Activated CD4-positive, alpha-beta T cell treated with anti-CD3 and anti-CD28 coated beads, Interleukin-2, Interleukin-6, amounts not matched to agents 100 ng/mL and 50 ng/mL, durations not matched to agents 16 hours and 8 hours (primary cell): ENCODE measurements at regions not wholly inside any gene's neighbourhood (a gene's known extent, or its start where the extent isn't known, plus 50 kb on each side); places are given as distances from the start of the nearest gene placed in this dataset.
"Not testable (repeated sequence)": the region's sequence is repeated elsewhere in the genome, so short reads cannot be mapped to it uniquely, and the experiment has no call there.

Source experiments
- DNase-seq: peaks from one replicate; pipeline ENCODE4 v3.0.0-alpha.2; 2020

GRCh38 chr4:20046931-20047677, 204.6 kb upstream of the SLIT2 start:
- DNase-seq, result no peak

- DNase-seq, result no peak
These were observed 205.5 kb upstream of the SLIT2 start for GRCh38 chr4:20046179-20046578.

- DNase-seq, result no peak
These were observed 206.7 kb upstream of the SLIT2 start for GRCh38 chr4:20044966-20045365.

- DNase-seq, result no peak
These were observed 207.2 kb upstream of the SLIT2 start for GRCh38 chr4:20044502-20044911.

- no peak for DNase-seq
These were observed 207.7 kb upstream of the SLIT2 start for GRCh38 chr4:20043991-20044390.

- no peak for DNase-seq
These were observed 208.9 kb upstream of the SLIT2 start for GRCh38 chr4:20042769-20043168.

GRCh38 chr4:20041839-20042407, 209.8 kb upstream of the SLIT2 start:
- no peak for DNase-seq

GRCh38 chr4:20037745-20038144, 214.0 kb upstream of the SLIT2 start:
- DNase-seq, result no peak

GRCh38 chr4:20030108-20030507, 221.6 kb upstream of the SLIT2 start:
- no peak for DNase-seq

GRCh38 chr4:20028645-20029044, 223.1 kb upstream of the SLIT2 start:
- DNase-seq, result no peak

GRCh38 chr4:20026456-20026855, 225.2 kb upstream of the SLIT2 start:
- no peak for DNase-seq

- no peak for DNase-seq
These were observed 229.2 kb upstream of the SLIT2 start for GRCh38 chr4:20022471-20022870.

GRCh38 chr4:20020056-20020455, 231.6 kb upstream of the SLIT2 start:
- no peak for DNase-seq

- DNase-seq, result no peak
These were observed 232.2 kb upstream of the SLIT2 start for GRCh38 chr4:20019310-20020015.

GRCh38 chr4:20017777-20018115, 234.0 kb upstream of the SLIT2 start:
- no peak for DNase-seq

GRCh38 chr4:20017070-20017776, 234.5 kb upstream of the SLIT2 start:
- no peak for DNase-seq

- no peak for DNase-seq
These were observed 236.0 kb upstream of the SLIT2 start for GRCh38 chr4:20015636-20016224.

GRCh38 chr4:20003836-20004558, 247.7 kb upstream of the SLIT2 start:
- DNase-seq, result not testable (repeated sequence)

GRCh38 chr4:19999775-20000414, 251.8 kb upstream of the SLIT2 start:
- DNase-seq, result no peak

- no peak for DNase-seq
These were observed 252.4 kb upstream of the SLIT2 start for GRCh38 chr4:19999276-19999675.

GRCh38 chr4:19993242-19993641, 258.5 kb upstream of the SLIT2 start:
- DNase-seq, result no peak

GRCh38 chr4:19992471-19993093, 259.1 kb upstream of the SLIT2 start:
- DNase-seq, result no peak
